22Rv1 (cell line): ENCODE measurements at regions not wholly inside any gene's neighbourhood (a gene's known extent, or its start where the extent isn't known, plus 50 kb on each side); places are given as distances from the start of the nearest gene placed in this dataset.

Experiments used
- ZFX ChIP-seq: fragments of 450-650 bp; IDR thresholded peaks from 2 replicates; pipeline ENCODE4 v1.6.1; 2017; ENCODE audit warnings: antibody characterized with exemption, borderline replicate concordance
- TF ChIP-seq, protein P1 (sequence below): fragments of 450-650 bp; IDR thresholded peaks from 2 replicates; pipeline ENCODE4 v1.5.1; 2017; ENCODE audit warnings: mild to moderate bottlenecking

DNA sequence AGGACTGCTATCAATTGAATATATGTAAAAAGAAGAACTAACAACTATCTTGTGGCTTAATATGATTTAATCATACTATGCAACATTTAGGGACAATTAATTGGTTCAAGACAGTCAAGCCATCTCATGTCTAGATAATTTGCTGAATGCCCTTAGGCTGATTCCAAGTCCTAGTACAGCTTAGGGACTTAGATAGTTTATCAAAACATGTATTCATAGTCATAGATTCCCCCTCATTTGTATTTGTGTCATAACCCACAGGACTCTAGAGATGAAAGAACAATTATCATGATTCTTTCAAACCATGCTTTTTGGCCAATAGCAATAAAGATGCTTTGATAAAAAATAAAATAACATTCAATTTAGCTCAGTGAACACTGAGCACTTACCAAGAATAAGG is 607.6 kb downstream of the SLITRK1 start:
- TF ChIP-seq, protein P1, sequence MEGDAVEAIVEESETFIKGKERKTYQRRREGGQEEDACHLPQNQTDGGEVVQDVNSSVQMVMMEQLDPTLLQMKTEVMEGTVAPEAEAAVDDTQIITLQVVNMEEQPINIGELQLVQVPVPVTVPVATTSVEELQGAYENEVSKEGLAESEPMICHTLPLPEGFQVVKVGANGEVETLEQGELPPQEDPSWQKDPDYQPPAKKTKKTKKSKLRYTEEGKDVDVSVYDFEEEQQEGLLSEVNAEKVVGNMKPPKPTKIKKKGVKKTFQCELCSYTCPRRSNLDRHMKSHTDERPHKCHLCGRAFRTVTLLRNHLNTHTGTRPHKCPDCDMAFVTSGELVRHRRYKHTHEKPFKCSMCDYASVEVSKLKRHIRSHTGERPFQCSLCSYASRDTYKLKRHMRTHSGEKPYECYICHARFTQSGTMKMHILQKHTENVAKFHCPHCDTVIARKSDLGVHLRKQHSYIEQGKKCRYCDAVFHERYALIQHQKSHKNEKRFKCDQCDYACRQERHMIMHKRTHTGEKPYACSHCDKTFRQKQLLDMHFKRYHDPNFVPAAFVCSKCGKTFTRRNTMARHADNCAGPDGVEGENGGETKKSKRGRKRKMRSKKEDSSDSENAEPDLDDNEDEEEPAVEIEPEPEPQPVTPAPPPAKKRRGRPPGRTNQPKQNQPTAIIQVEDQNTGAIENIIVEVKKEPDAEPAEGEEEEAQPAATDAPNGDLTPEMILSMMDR, result no peak
- TF ChIP-seq ZFX, result no peak
